ENCODE measurements at regions not wholly inside any gene's neighbourhood (a gene's known extent, or its start where the extent isn't known, plus 50 kb on each side); places are given as distances from the start of the nearest gene placed in this dataset.

DNA sequence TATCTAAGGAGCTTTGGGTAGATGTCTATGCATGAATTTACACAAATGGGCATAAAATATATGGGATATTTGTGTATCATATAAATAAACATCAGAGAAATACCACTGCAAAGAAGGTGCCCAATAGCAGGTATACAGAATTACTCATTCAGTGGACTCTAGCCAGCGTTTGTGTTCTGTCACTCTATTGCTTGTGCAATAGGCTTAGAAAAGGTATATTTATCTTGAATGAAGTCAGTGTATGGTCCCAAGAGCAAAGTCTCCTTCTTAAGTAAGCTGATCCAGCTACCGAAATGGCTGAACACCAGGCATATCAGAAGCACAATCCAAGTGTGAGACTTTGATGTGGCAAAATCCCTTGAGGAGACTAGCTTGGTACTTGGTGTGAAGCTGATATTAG lies 1058.4 kb downstream of the SORCS1 start:
- TF ChIP-seq, protein P1, sequence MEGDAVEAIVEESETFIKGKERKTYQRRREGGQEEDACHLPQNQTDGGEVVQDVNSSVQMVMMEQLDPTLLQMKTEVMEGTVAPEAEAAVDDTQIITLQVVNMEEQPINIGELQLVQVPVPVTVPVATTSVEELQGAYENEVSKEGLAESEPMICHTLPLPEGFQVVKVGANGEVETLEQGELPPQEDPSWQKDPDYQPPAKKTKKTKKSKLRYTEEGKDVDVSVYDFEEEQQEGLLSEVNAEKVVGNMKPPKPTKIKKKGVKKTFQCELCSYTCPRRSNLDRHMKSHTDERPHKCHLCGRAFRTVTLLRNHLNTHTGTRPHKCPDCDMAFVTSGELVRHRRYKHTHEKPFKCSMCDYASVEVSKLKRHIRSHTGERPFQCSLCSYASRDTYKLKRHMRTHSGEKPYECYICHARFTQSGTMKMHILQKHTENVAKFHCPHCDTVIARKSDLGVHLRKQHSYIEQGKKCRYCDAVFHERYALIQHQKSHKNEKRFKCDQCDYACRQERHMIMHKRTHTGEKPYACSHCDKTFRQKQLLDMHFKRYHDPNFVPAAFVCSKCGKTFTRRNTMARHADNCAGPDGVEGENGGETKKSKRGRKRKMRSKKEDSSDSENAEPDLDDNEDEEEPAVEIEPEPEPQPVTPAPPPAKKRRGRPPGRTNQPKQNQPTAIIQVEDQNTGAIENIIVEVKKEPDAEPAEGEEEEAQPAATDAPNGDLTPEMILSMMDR (IDR thresholded peaks at IDR 0.05) = no peak
- TF ChIP-seq JUN (IDR thresholded peaks at IDR 0.05) (no peak), POLR2A (IDR thresholded peaks at IDR 0.05; ENCODE audit: low read length) (no peak)
